ENCODE measurements at regions not wholly inside any gene's neighbourhood (a gene's known extent, or its start where the extent isn't known, plus 50 kb on each side); places are given as distances from the start of the nearest gene placed in this dataset.
"Not testable (repeated sequence)": the region's sequence is repeated elsewhere in the genome, so short reads cannot be mapped to it uniquely, and the experiment has no call there.

DNA sequence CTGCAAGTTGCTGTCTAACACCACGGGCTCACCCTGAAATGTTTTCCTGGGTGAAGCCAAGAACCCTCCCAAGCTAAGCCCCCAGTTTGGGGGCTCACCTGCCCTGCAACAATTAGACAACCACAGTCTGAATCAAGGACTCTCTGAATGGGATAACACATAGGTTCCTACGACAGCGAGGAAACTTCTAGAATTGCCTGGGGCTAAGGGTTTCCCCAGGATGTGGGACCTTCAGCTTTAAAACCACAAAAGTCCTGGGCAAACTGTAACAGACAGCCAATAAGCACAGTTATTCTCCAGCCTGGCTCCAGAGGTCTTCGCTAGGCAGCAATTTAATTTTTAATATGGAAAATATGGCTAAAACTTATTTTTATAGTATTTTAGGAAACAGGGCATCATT lies 162.6 kb downstream of the PRKX start:
- no peak for DNase-seq

DNA sequence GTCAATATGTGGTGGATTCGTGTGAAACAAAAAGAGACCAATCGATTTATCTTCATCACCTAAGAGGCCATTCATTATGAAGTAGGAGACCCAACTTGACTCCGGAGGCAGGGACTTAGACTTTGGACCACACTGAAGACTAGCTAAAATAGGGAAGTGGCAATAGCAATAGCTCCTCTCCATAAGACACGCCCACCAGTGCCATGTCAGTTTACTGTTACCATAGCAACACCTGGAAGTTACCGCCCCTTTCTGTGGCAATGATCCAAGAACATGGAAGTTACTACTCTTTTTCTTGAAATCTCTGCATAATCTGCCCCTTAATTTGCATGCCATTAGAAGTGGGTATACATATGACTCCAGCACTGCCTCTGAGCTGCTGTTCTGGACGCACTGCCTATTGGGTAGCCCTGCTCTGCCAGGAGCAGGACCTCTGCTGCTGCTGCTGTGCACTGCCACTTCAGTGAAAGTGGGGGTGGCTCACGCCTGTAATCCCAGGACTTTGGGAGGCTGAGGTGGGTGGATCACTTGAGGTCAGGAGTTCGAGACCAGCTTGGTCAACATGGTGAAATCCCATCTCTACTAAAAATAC lies 163.2 kb downstream of the PRKX start:
- DNase-seq = peak in 1 of 3 experiments; percentile 32

DNA sequence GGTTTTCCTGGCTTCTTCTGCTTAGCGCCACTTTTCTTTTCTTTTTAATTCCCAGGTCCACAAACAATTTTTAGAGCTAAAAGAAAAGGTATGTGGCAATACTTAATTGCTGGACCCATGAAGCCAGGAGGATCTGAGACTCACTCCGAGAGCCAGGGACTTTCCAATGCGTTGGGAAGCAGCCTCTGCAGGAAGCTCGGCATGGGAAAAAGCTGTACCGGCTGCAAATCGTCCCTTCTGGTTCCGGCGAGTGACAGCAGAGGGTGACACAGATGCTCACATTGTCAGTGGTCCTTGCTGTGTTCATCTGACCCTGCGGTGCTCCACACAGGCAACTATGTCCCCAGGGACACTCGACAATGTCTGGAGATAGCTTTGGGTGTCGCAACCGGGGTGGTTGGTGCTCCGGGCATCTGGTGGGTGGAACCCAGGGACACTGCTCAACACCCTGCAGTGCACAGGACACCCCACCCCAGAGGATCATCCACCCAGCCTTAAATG lies 164.0 kb downstream of the PRKX start:
- DNase-seq = peak in 1 of 3 experiments; percentile 45

DNA sequence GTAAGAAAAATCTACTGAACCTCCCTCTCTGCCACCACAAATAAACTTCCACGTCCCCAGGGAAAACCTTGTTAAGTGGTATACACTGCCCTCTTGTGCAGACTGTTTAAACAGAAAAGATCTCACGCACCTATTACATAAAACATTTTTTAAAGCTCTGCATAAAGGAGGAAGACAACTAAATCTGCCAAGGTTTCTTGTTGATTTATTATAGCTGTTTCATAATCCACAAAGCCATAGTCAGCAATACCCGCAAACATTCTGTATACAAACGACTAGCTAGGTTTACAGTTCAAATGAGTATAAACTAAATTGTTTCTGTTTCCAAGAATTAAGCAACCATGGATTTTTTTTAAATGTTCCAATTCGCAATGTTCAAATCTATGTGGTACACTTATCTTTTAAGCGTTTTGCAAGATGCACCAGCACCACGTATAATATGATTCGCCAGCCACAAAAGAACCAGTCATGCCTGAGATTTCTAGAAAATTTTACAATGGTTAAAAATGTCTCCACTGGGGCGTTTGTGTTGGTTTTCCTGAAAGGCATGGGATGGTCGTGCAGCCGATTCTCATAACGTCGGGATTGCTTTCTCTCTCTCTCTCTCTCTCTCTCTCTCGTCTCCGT lies 164.6 kb downstream of the PRKX start:
- peak in 2 of 3 experiments; percentile 9 to 61 for DNase-seq

DNA sequence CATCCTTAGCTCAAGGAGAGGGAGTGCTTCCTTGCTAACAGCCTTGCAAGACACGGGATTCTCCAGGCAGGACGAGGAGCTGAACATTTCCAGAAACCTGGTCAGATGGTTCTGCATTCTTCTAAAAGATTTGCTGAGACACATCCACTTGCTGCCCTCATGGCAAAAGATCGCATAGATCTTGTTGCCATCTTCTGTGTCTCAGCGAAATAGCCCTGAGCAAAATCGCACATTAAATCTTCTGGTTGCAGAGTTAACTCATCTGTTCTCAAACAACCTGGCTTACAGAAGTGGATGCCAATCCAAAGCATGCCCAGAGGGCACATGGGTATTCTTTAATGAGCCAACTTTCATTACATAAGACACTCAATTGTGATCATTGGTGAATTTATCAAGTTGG lies 167.5 kb downstream of the PRKX start:
- no peak for DNase-seq

DNA sequence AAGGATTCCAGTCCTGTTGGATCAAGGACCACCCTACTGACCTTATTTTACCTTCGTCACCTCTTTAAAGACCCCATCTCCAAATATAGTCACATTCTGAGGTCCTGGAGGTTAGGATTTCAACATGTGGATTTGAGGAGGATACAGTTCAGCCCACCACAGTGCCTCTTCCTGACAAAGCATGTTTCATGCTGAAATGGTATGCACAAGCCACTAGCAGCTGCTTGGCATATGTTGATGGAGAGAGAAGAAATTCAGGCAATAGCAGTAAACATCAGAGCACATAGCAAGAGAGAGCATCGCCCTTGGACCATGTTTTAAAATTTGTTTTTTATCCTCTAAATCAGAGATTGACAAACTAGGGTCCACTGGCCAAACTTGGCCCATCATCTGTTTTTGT lies 172.1 kb downstream of the PRKX start:
- DNase-seq = no peak

DNA sequence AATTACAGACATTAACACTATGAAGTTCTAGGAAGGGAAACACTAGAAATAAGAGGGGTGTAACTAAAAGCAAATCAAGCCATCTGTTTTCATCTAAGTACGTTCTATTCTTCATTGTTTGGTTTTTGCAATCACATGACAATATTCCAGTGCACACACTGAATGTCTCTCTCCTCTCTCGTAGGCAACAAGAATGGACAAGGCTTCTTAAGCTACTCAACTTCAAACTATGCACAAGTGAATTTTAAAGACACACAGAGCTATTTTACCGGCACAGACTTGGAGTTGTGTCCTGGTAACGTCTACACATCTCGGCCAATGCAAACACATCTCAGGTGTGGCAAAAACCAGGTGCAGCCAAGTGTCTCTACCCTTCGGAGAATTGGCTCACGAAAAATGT lies 173.3 kb downstream of the PRKX start:
- no peak for DNase-seq

DNA sequence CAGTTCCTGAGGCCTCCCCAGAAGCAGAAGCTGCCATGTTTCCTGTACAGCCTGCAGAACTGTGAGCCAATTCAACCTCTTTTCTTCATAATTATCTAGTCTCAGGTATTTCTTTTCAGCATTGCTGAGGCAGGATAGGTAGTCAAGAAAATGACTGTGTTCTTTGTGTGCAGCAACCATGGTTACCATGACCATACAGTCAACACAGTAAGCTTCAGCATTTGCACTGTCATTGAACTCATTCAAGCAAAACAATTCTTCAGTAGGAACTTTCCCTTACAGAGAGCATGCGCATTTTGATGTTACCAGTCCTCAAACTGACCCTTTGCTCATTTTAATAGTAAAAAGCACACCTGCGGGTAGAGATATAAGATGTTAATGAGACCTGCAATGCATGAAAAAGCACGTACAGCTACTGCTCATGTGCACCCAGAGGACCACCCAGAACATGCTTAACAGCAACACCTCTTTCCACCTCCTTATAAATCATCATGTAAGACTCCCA lies 180.8 kb downstream of the PRKX start:
- DNase-seq = no peak

DNA sequence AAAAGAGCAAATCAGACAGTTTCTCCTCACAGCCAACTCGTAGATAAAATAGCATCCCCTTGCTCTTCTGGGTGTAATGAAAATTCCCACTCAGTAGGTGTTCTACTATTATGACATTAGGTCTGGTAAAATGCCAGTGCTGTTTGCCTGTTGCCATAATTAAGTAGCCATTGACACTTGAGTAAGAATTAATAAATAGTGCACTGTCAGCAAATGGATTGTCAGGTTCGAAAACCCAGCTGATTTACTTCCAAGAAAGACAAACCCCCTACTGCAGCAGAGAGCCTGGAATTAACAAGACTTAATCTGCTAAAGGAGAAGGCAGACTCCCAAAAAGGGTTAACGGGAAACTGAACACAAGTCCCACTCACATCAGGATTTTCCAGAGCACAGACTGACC lies 182.0 kb downstream of the PRKX start:
- not testable (repeated sequence) for DNase-seq

DNA sequence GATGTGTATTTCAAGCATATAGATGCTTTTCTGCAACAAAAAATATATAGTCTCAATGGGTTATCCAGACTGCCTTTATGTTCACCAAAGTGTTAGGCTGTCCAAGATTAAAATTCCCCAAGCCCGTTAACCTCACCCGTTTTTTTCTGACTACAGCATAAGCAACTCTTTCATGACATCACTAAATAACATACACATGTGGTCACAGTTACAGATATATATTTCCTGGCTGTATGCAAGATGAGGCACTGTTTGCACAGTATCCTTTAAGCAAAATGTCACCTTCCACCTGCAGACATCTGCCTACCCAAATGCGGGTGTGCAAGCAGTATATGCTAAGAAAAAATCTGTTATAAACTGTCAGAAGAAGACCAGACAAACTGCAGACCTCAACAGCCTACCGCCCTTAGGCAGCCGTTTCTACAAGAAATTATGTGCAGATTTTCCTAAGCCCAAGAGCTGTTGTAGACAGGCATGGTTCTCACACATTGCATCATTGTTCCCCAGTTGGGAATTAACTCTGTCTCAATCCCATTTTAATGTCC lies 183.1 kb upstream of the MXRA5 start:
- DNase-seq = no peak

DNA sequence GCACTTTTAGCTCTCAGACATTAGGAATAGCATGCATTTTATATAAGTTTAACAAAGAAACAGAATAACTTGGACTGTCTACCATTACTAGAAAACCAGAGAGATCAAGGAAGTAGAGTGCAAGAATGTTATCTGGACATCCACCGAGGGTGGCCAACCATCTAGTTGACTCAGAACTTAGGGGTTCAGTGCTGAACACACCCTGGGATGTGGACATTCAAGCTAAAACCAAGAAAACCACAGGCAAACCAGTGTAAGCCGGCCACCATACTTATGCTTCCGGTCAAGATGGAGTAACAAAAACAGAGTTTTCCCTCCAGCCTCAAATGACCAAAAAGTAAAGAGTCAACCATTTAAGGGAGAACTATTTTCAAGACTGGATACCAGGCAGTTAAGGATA lies 181.4 kb upstream of the MXRA5 start:
- DNase-seq = no peak

DNA sequence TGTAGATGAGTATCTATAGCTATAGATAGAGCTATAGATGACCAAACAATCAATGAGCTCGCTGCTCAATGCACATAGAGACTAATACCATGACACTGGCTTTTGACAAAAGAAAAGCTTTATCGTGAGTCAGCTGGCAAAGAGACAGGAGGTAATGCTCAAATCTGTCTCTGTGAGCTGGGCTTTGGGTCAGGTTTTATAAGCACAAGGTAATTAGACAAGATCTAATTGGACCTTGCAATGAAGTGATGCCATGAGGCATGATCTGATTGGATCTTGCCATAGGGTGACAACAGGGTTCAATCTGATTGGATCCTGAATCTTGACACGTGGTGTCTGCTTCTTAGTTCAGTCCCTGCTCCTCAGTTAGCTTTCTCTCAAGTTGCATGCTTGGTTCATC lies 180.7 kb upstream of the MXRA5 start:
- DNase-seq = no peak

DNA sequence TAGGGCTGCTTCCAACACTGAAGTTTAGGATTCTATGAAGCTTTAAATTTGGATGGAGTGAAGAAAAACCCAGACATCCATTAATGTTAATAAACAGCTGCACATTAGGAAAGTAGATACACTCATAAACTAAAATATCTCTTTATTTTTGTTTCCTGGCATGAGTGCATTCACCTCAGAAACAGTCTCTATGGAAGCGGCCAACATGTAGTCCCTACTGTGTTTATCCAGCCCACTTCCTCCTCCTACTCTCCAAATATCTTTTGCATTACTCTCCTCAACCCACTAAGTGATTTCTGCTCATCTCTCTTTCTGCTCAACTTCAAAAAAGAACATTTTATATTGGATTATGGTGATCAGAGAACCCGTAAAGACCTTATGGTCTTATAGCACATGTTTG lies 180.3 kb upstream of the MXRA5 start:
- no peak for DNase-seq

DNA sequence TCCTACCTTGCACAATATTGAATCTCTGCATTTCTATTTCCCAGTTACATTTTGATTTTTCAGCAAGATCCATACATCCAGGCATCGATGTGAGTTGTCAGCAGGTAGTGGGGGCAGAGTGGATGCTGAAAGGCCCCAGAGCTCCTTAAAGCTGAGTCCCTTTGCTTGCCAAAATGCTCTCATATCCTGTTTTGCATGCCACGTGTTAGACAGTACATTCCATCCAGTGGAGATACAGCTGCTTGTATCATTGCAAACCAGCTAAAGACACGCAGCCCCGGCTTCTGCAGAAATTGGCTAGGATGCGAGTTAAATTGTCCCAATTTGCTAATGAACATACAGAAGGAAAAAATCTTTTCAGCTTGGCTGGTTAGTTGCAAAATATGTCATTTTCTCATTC lies 179.6 kb upstream of the MXRA5 start:
- no peak for DNase-seq

DNA sequence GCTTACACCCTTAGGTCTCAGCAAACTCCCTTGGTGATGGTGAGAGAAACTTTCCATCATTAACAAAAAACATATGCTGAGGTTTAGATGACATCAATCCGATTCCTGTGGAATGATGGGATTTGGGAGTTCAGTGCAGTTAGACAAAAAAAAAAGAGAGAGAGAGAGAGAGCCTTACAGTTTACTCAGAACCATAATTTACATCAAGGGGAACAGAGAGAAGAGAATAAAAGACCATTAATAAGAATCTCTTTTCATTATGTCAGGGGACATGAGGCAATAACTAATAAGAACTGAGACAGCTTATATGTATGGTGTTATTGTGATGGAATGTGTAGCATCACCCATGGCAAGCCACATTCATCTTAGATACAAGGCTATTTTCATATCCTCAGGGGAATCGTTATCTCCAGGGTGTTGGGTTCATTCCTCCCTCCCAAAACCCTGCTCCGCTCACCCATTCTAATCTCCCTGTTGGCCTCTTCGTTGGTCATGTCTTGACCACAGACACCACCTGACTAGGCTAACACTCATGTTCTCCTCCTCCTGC lies 175.7 kb upstream of the MXRA5 start:
- DNase-seq = no peak

DNA sequence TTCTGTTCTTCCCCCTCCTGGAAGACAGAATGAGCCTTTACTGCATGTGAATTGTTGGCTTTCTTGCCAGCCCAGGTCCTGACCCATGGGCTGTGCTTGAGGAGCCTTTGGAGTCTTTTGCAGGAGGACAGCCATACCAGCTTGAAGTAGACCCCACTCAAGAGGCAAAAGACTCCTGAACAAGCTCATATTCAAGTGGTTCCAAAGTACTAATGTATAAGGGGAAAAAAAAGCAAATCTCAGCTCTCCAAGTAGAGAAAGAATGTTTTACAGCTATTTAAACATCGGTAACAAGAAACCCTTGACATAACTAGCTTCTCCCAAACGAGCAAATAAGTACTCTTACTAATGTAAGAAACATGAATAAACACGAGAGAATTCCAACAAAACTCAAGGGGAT lies 174.9 kb upstream of the MXRA5 start:
- no peak for DNase-seq

DNA sequence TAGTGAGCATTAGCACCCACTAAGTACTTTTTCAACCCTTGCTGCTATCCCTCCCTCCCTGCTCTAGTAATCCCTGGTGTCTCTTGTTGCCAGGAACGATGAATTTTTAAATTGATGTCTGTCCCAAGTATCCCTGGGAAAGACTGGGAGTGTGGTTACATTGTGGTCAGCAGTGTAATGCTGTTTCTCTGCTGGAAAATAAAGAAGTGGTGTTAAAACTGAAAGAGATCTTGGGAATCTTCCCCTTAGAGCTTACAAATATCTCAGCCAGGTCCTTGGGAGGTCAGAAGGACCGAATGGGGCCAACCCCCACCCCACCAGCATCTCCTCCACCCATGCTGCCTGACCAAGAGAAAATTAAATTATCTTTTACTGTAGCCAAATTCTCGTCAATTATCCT lies 174.5 kb upstream of the MXRA5 start:
- no peak for DNase-seq

DNA sequence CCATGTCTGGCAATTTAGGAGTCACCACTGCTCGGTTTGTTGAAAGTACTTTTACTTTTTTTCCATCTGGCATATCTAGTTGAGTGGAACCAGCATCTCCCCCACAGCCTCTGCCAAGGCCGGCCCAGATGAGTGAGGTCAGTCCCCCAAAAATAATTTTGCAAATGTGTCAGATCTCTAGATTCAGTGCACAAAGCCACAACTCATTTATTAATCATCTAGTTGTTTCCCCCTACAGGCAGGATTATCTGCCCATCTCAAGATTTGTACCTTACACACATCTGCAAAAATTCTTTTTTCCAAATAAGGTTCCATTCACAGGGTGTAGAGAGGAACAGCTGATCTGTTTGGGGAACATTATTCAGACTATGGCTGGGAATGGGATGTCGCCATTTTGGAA lies 174.0 kb upstream of the MXRA5 start:
- no peak for DNase-seq

DNA sequence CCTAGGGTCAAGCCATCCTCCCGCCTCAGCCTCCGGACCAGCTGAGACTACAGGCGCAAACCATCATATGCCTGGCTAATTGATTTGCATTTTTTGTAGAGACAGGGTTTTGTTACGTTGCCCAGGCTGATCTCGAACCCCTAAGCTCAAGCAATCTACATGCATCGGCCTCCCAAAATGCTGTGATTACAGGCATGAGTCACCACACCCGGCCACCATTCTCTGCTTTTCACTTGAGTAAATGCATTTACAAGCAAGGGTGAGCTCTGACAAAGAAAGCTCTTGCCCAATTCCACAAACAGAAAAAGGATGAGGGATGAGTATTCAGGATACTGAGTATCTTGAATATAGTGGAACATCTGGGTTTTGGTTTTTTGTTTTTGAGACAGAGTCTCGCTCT lies 172.9 kb upstream of the MXRA5 start:
- not testable (repeated sequence) for DNase-seq

DNA sequence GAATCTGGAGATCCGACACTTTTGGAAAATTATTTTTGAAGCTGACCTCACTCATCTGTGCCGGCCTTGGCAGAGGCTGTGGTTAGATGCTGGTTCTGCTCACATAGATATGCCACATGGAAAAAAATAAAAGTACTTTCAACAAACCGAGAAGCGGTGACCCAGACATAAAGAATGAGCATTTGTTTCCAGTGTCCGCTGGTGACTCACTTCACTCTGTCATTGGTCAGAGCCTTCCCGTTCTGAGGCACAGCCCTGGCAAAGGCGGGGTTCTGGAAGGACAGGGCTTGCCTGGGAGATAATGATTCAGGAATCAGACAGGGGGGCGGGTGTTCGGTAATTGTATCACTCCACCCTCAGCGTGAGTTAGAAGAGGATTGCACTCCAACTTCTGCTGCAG lies 172.4 kb upstream of the MXRA5 start:
- DNase-seq = no peak

DNA sequence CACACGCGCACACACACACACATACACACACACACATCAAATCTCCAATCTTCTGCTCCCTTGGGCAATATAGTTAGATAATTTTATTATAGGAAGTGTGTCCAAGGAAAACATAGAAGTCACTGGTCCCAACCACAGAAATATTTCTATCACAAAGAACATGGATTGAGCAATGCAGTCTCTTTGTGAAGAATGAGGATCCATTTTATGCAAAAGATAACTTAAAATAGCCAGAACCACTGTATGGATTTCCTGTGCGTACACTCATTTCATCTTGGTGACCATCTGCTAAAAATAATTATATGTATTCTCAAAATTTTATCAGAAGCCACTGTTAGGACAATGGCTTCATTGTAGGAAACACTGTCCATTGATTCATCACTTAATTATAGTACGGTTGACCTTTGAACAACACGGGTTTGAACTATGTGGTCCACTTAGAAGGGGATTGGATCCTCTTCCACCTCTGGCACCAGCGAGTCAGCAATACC lies 169.6 kb upstream of the MXRA5 start:
- no peak for DNase-seq

DNA sequence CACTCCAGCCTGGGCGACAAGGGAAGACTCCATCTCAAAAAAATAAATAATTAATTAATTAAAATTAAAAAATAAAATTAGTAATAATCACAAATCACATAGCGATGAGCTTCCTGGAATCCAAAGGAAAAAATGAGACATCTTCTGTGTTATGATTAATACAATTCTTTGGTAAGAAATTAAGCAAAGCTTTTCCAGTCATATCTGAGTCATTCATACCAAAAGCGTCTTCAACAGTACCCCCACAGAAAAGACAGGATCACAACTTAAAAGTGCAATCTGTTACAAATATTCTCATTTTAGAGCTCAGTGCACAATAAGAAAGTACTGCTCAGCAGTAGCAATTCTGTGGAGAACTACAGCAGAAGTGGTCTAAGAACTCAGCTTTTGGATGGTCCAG lies 168.5 kb upstream of the MXRA5 start:
- DNase-seq = no peak

DNA sequence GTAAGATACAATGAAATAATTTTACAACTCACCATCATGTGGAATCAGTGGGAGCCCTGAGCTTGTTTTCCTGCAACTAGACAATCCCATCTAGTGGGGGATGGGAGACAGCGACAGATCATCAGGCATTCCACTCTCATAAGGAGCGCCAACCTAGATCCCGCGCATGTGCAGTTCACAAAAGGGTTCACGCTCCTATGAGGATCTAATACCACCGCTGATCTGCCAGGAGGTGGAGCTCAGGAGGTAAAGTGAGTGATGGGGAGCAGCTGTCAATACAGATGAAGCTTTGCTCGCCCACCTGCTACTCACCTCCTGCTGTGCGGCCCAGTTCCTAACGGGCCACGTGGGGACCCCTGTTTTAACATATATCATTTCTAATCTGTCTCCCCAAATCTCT lies 165.7 kb upstream of the MXRA5 start:
- peak in 2 of 3 experiments; percentile 12 to 47 for DNase-seq

DNA sequence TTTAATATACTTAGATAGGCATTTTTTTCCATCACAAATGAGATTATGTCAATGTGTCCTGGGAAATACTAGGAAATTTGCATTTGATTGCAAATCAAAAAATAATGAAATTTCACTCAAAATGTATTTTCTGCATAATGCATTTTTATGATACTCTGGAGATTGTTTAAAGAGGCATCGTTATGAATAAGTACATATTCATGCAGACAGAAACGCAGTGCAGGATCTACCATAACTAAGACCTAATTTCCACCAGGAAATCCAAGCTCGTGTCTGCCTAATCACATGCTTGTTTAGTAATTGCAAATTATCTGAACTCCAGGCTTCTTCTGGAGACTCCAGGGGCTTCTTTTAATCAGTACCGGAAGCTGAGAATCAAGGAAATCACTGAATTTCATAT lies 163.5 kb upstream of the MXRA5 start:
- DNase-seq = no peak
